Panc1 (cell line): ENCODE measurements at regions not wholly inside any gene's neighbourhood (a gene's known extent, or its start where the extent isn't known, plus 50 kb on each side); places are given as distances from the start of the nearest gene placed in this dataset.

Experiments
- ATAC-seq: fragments of 200-7000 bp; cut with Tn5 transposase; 2 replicates; pipeline ENCODE4 v1.9.1; 2020; ENCODE audit warnings: mild to moderate bottlenecking, moderate library complexity
- BruUV-seq: library from RNA; stranded (reverse); fragments of 400-500 nt; replicated peaks from 2 replicates; lab custom pipeline; 2021; lab: Mats Ljungman, UMichigan
- CTCF ChIA-PET: fragments of 300-600 bp; sonication (Branson Sonifier 250); formaldehyde crosslinking; loops from one replicate; lab custom pipeline; 2022; ENCODE audit warnings: antibody characterized with exemption; lab: Charles Lee
- POLR2A ChIA-PET: fragments of 300-600 bp; sonication (Branson Sonifier 250); formaldehyde crosslinking; loops from one replicate; lab custom pipeline; 2022; ENCODE audit warnings: antibody characterized with exemption; lab: Charles Lee
- DNase-seq: peaks from one replicate; pipeline ENCODE4 v3.0.0-alpha.2; 2010; ENCODE audit warnings: low read depth, low spot score
- H3K27ac ChIP-seq: 2 replicates; pipeline ENCODE4 v1.5.1; 2011; ENCODE audit warnings: mild to moderate bottlenecking, low read length, inconsistent platforms
- H3K27me3 ChIP-seq: fragments of 200-500 bp; sonication (Bioruptor generic); 2 replicates; pipeline ENCODE4 v1.6.0; 2014; ENCODE audit warnings: low read length, inconsistent platforms; ENCODE audit not compliant: control insufficient read depth, insufficient read depth
- H3K36me3 ChIP-seq: fragments of 200-500 bp; sonication (Bioruptor generic); 2 replicates; pipeline ENCODE4 v1.5.1; 2014; ENCODE audit warnings: inconsistent platforms, mild to moderate bottlenecking, low read length, moderate library complexity; ENCODE audit not compliant: control insufficient read depth, insufficient read depth
- H3K4me1 ChIP-seq: 2 replicates; pipeline ENCODE4 v1.5.1; 2011; ENCODE audit warnings: inconsistent platforms, mild to moderate bottlenecking, low read length, moderate library complexity; ENCODE audit not compliant: control insufficient read depth, insufficient read depth
- H3K4me3 ChIP-seq, 2 experiments: 2 replicates each; pipeline ENCODE4 v1.5.1; 2011 to 2012; ENCODE audit warnings: low read depth in 2 of 2, low read length in 2 of 2, mild to moderate bottlenecking in 2 of 2, inconsistent platforms in 1 of 2, moderate library complexity in 1 of 2
- H3K9me3 ChIP-seq: fragments of 200-500 bp; sonication (Bioruptor generic); 2 replicates; pipeline ENCODE4 v1.5.1; 2014; ENCODE audit warnings: low read depth, mild to moderate bottlenecking, inconsistent platforms, low read length, moderate library complexity; ENCODE audit not compliant: control insufficient read depth, insufficient read depth
- POLR2AphosphoS5 ChIP-seq: IDR thresholded peaks from 2 replicates; pipeline ENCODE4 v1.6.1; 2012; ENCODE audit warnings: mild to moderate bottlenecking, low read depth, low read length, moderate library complexity
- SIN3A ChIP-seq: IDR thresholded peaks from 2 replicates; pipeline ENCODE4 v1.6.1; 2012; ENCODE audit warnings: low read depth, mild to moderate bottlenecking, low read length, moderate library complexity, borderline replicate concordance; ENCODE audit not compliant: insufficient read depth
- TCF7L2 ChIP-seq: IDR thresholded peaks from 2 replicates; pipeline ENCODE4 v1.6.1; 2011; ENCODE audit warnings: mild to moderate bottlenecking, low read depth, low read length, inconsistent platforms
- in situ Hi-C: cut with HindIII; loops from 2 replicates; pipeline ENCODE4 v1.10.0; 2016; ENCODE audit warnings: low sequenced_read_pairs, low pct_unique_long_range_greater_than_20kb
- intact Hi-C: fragments of 100-400 bp; cut with micrococcal nuclease; formaldehyde crosslinking; loops from one replicate; pipeline ENCODE4 v1.10.0; 2022; ENCODE audit not compliant: unreplicated experiment
- TF ChIP-seq, protein P1 (sequence below): fragments of 450-650 bp; IDR thresholded peaks from 2 replicates; pipeline ENCODE4 v1.5.1; 2017; ENCODE audit warnings: mild to moderate bottlenecking
- TF ChIP-seq, protein P2 (sequence below), 2 experiments: IDR thresholded peaks; 2 replicates each; pipeline ENCODE4 v1.6.1; 2011 to 2012; ENCODE audit warnings: low read depth in 2 of 2, control low read depth in 1 of 2, low read length in 1 of 2, mild to moderate bottlenecking in 1 of 2, moderate library complexity in 1 of 2; ENCODE audit not compliant: insufficient read depth in 1 of 2

DNA sequence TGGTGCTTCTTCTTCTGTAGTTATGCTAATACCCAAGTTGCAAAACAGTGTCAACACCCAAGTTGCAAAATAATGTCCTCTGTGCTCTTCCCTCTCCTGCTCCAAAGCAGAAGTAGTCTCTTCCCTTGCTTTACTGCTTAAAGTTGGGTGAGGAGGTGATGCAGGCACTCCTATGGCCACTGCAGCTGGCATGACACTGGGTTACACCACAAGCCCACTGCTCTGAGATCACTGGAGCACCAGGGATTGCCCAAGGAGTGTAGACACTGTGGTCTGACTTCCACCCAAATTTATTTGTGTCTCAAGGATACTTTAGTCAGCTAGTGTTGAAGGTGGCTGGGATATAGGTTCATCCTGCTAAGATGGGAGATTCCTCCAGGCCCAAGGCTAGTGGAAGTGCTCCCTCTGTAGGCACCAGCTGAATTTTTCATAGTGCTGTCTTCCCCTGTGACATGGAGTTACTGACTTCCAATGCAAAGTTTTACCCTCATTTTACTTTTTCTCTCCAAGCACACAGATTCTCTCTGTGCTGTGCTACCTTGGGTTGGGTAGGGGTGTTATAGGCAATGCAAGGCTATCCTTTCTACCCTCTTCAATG lies 196.2 kb upstream of the TENT5D start:
- H3K27me3 ChIP-seq, result no peaks in the 10 kb centered on the region
- no TSS peak for BruUV-seq
- no peaks in the 10 kb centered on the region for H3K36me3 ChIP-seq
- ChIA-PET CTCF (no interaction called here), POLR2A (no interaction called here)
- ATAC-seq, result no peak
- no peak overlapping the region for H3K27ac ChIP-seq
- TF ChIP-seq SIN3A, result no peak
- TF ChIP-seq POLR2AphosphoS5, result no peak
- TF ChIP-seq, protein P1, sequence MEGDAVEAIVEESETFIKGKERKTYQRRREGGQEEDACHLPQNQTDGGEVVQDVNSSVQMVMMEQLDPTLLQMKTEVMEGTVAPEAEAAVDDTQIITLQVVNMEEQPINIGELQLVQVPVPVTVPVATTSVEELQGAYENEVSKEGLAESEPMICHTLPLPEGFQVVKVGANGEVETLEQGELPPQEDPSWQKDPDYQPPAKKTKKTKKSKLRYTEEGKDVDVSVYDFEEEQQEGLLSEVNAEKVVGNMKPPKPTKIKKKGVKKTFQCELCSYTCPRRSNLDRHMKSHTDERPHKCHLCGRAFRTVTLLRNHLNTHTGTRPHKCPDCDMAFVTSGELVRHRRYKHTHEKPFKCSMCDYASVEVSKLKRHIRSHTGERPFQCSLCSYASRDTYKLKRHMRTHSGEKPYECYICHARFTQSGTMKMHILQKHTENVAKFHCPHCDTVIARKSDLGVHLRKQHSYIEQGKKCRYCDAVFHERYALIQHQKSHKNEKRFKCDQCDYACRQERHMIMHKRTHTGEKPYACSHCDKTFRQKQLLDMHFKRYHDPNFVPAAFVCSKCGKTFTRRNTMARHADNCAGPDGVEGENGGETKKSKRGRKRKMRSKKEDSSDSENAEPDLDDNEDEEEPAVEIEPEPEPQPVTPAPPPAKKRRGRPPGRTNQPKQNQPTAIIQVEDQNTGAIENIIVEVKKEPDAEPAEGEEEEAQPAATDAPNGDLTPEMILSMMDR, result no peak
- TF ChIP-seq TCF7L2, result no peak
- TF ChIP-seq, protein P2, sequence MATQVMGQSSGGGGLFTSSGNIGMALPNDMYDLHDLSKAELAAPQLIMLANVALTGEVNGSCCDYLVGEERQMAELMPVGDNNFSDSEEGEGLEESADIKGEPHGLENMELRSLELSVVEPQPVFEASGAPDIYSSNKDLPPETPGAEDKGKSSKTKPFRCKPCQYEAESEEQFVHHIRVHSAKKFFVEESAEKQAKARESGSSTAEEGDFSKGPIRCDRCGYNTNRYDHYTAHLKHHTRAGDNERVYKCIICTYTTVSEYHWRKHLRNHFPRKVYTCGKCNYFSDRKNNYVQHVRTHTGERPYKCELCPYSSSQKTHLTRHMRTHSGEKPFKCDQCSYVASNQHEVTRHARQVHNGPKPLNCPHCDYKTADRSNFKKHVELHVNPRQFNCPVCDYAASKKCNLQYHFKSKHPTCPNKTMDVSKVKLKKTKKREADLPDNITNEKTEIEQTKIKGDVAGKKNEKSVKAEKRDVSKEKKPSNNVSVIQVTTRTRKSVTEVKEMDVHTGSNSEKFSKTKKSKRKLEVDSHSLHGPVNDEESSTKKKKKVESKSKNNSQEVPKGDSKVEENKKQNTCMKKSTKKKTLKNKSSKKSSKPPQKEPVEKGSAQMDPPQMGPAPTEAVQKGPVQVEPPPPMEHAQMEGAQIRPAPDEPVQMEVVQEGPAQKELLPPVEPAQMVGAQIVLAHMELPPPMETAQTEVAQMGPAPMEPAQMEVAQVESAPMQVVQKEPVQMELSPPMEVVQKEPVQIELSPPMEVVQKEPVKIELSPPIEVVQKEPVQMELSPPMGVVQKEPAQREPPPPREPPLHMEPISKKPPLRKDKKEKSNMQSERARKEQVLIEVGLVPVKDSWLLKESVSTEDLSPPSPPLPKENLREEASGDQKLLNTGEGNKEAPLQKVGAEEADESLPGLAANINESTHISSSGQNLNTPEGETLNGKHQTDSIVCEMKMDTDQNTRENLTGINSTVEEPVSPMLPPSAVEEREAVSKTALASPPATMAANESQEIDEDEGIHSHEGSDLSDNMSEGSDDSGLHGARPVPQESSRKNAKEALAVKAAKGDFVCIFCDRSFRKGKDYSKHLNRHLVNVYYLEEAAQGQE (IDR thresholded peaks at IDR 0.05; ENCODE audit: insufficient read depth in 1 of 2, low read depth in 2 of 2, low read length in 1 of 2), result no peak
- H3K4me3 ChIP-seq, result no peak overlapping the region
- intact Hi-C loops (no loop called here), in situ Hi-C loops (no loop called here)
- no peaks in the 10 kb centered on the region for H3K9me3 ChIP-seq
- H3K4me1 ChIP-seq, result no peaks in the 10 kb centered on the region
- no peak for DNase-seq

DNA sequence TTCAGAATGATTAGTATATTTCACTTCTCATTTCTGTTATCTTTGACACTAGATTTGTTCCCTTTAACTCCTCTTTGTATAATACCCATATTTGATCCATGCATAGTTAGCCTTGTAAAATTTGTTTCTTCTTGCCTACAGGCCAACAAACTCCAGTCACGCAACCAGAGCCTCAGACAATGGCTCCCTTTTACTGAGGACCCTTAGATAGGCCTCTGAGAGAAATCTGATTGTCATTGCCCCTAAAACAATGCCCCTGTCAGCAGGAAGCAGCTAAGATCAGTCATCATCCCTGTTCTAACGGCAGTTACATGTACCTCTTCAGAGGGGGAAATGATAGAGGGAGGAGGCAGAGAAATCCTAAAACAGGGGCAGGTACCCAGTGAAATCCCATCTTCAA lies 190.6 kb upstream of the TENT5D start:
- Histone ChIP-seq H3K36me3 (no peaks in the 10 kb centered on the region), H3K4me1 (no peaks in the 10 kb centered on the region), H3K27me3 (no peaks in the 10 kb centered on the region), H3K4me3 (no peak overlapping the region), H3K9me3 (no peaks in the 10 kb centered on the region), H3K27ac (no peak overlapping the region)
- ChIA-PET CTCF (no interaction called here), POLR2A (no interaction called here)
- TF ChIP-seq, protein P1, result no peak
- no peak for TF ChIP-seq SIN3A
- TF ChIP-seq, protein P2 (IDR thresholded peaks at IDR 0.05; ENCODE audit: insufficient read depth in 1 of 2, low read depth in 2 of 2, low read length in 1 of 2), result no peak
- in situ Hi-C loops, result no loop called here
- no peak for DNase-seq
- intact Hi-C loops, result no loop called here
- BruUV-seq, result no TSS peak
- no peak for ATAC-seq
